ENCODE measurements at regions not wholly inside any gene's neighbourhood (a gene's known extent, or its start where the extent isn't known, plus 50 kb on each side); places are given as distances from the start of the nearest gene placed in this dataset.

- no peak for ATAC-seq (replicated peaks in 6 of 8)
- in situ Hi-C loops (cut with MboI; ENCODE audit: low pct_unique_long_range_greater_than_20kb in 2 of 9, low sequenced_read_pairs in 9 of 9, unreplicated experiment in 9 of 9): no loop called here
- 57 to 100% (median 95%) methylated on average over 1 to 8 of the region's 8 CpGs; no CpG with 5 or more reads in 4 of the 10 experiments for WGBS, 10 experiments
- peaks cover 49 to 54% of the 10 kb centered on the region in 2 donors for H3K4me1 ChIP-seq (replicated peaks in 1 of 2)
- H3K27ac ChIP-seq: no peak overlapping the region
- H3K4me3 ChIP-seq: no peak overlapping the region
Observed at GRCh38 chr1:37398096-37398495, 76.3 kb upstream of the ZC3H12A start.

- Histone ChIP-seq H3K4me1 (replicated peaks in 1 of 2) (peaks cover 38 to 52% of the 10 kb centered on the region in 2 donors), H3K4me3 (no peak overlapping the region), H3K27ac (no peak overlapping the region)
- WGBS, 10 experiments: 17 to 95% (median 77%) methylated on average over 1 to 6 of the region's 6 CpGs; no CpG with 5 or more reads in 2 of the 10 experiments
- in situ Hi-C loops (cut with MboI; ENCODE audit: low pct_unique_long_range_greater_than_20kb in 2 of 9, low sequenced_read_pairs in 9 of 9, unreplicated experiment in 9 of 9): no loop called here
- ATAC-seq (replicated peaks in 6 of 8): no peak
Observed at GRCh38 chr1:37399205-37399604, 75.2 kb upstream of the ZC3H12A start.

- WGBS, 10 experiments: 0 to 44% (median 28%) methylated on average over 1 to 3 of the region's 3 CpGs; no CpG with 5 or more reads in 6 of the 10 experiments
- in situ Hi-C loops (cut with MboI; ENCODE audit: low pct_unique_long_range_greater_than_20kb in 2 of 9, low sequenced_read_pairs in 9 of 9, unreplicated experiment in 9 of 9): loop anchor here in 2 of 9 experiments (25.0 kb wide), 2 partner anchors 363 to 813 kb away; partner anchors contain the start of gene GRIK3 (in 1 of the 2)
- H3K4me3 ChIP-seq: no peak overlapping the region
- H3K4me1 ChIP-seq (replicated peaks in 1 of 2): peaks cover 31 to 52% of the 10 kb centered on the region in 2 donors
- ATAC-seq (replicated peaks in 6 of 8): no peak
- H3K27ac ChIP-seq: peak overlapping the region in 1 of 2 donors; percentile 3
Observed at GRCh38 chr1:37399830-37400464, 74.4 kb upstream of the ZC3H12A start.

- in situ Hi-C loops (cut with MboI; ENCODE audit: low pct_unique_long_range_greater_than_20kb in 2 of 9, low sequenced_read_pairs in 9 of 9, unreplicated experiment in 9 of 9): loop anchor here in 2 of 9 experiments (25.0 kb wide), 2 partner anchors 363 to 813 kb away; partner anchors contain the start of gene GRIK3 (in 1 of the 2)
- ATAC-seq (replicated peaks in 6 of 8): peak in 6 of 8 experiments; percentile 26 to 96 (median 92)
- H3K4me1 ChIP-seq (replicated peaks in 1 of 2): peaks cover 27 to 50% of the 10 kb centered on the region in 2 donors
- H3K4me3 ChIP-seq: no peak overlapping the region
- 0 to 30% (median 4%) methylated on average over 6 to 20 of the region's 21 CpGs; no CpG with 5 or more reads in 2 of the 10 experiments for WGBS, 10 experiments
- H3K27ac ChIP-seq: peak overlapping the region in 1 of 2 donors; percentile 3
Observed at GRCh38 chr1:37400466-37401225, 73.7 kb upstream of the ZC3H12A start.

- no peak for ATAC-seq (replicated peaks in 6 of 8)
- WGBS, 10 experiments: 49 to 100% (median 73%) methylated on average over 1 to 4 of the region's 4 CpGs; no CpG with 5 or more reads in 4 of the 10 experiments
- in situ Hi-C loops (cut with MboI; ENCODE audit: low pct_unique_long_range_greater_than_20kb in 2 of 9, low sequenced_read_pairs in 9 of 9, unreplicated experiment in 9 of 9): loop anchor here in 2 of 9 experiments (25.0 kb wide), 2 partner anchors 366 to 816 kb away; partner anchors contain the start of gene GRIK3 (in 1 of the 2)
- no peak overlapping the region for H3K27ac ChIP-seq
- H3K4me1 ChIP-seq (replicated peaks in 1 of 2): peaks cover 21 to 52% of the 10 kb centered on the region in 2 donors
- no peak overlapping the region for H3K4me3 ChIP-seq
Observed at GRCh38 chr1:37403166-37403565, 71.2 kb upstream of the ZC3H12A start.

- H3K4me3 ChIP-seq: no peak overlapping the region
- ATAC-seq (replicated peaks in 6 of 8): no peak
- in situ Hi-C loops (cut with MboI; ENCODE audit: low pct_unique_long_range_greater_than_20kb in 2 of 9, low sequenced_read_pairs in 9 of 9, unreplicated experiment in 9 of 9): loop anchor here in 2 of 9 experiments (25.0 kb wide), 2 partner anchors 367 to 817 kb away; partner anchors contain the start of gene GRIK3 (in 1 of the 2)
- peaks cover 22 to 58% of the 10 kb centered on the region in 2 donors for H3K4me1 ChIP-seq (replicated peaks in 1 of 2)
- 20 to 54% (median 33%) methylated on average over 1 to 4 of the region's 4 CpGs; no CpG with 5 or more reads in 5 of the 10 experiments for WGBS, 10 experiments
- no peak overlapping the region for H3K27ac ChIP-seq
Observed at GRCh38 chr1:37404711-37405110, 69.7 kb upstream of the ZC3H12A start.

- no peak overlapping the region for H3K4me3 ChIP-seq
- peaks cover 22 to 37% of the 10 kb centered on the region in 2 donors for H3K4me1 ChIP-seq (replicated peaks in 1 of 2)
- H3K27ac ChIP-seq: peak overlapping the region in 1 of 2 donors; percentile 37
- in situ Hi-C loops (cut with MboI; ENCODE audit: low pct_unique_long_range_greater_than_20kb in 2 of 9, low sequenced_read_pairs in 9 of 9, unreplicated experiment in 9 of 9): loop anchor here in 2 of 9 experiments (25.0 kb wide), 2 partner anchors 373 to 823 kb away; partner anchors contain the start of gene GRIK3 (in 1 of the 2)
- WGBS, 10 experiments: 10 to 50% (median 12%) methylated on average over 1 to 6 of the region's 7 CpGs; no CpG with 5 or more reads in 5 of the 10 experiments
- peak in 5 of 8 experiments; percentile 91 to 94 (median 92) for ATAC-seq (replicated peaks in 6 of 8)
Observed at GRCh38 chr1:37410105-37410504, 64.3 kb upstream of the ZC3H12A start.

- ATAC-seq (replicated peaks in 6 of 8): peak in 7 of 8 experiments; percentile 11 to 64 (median 24)
- Histone ChIP-seq H3K27ac (peak overlapping the region in 1 of 2 donors; percentile 37), H3K4me3 (no peak overlapping the region), H3K4me1 (replicated peaks in 1 of 2) (peaks cover 21 to 33% of the 10 kb centered on the region in 2 donors)
- in situ Hi-C loops (cut with MboI; ENCODE audit: low pct_unique_long_range_greater_than_20kb in 2 of 9, low sequenced_read_pairs in 9 of 9, unreplicated experiment in 9 of 9): loop anchor here in 2 of 9 experiments (25.0 kb wide), 2 partner anchors 374 to 824 kb away; partner anchors contain the start of gene GRIK3 (in 1 of the 2)
- 0 to 100% (median 32%) methylated on average over 1 to 6 of the region's 7 CpGs; no CpG with 5 or more reads in 4 of the 10 experiments for whole genome bisulfite sequencing, 10 experiments
Observed at GRCh38 chr1:37410815-37411214, 63.6 kb upstream of the ZC3H12A start.

- WGBS, 10 experiments: 44 to 90% (median 86%) methylated on average over 1 to 12 of the region's 13 CpGs; no CpG with 5 or more reads in 5 of the 10 experiments
- H3K4me3 ChIP-seq: no peak overlapping the region
Observed at GRCh38 chr1:37415611-37416244, 58.7 kb upstream of the ZC3H12A start.

GRCh38 chr1:37420456-37420855 is 53.9 kb upstream of the ZC3H12A start:
- Histone ChIP-seq H3K4me1 (replicated peaks in 1 of 2) (peaks cover 0 to 12% of the 10 kb centered on the region in 2 donors), H3K27ac (no peak overlapping the region), H3K4me3 (no peak overlapping the region)
- peak in 2 of 8 experiments; percentile 63 to 73 for ATAC-seq (replicated peaks in 6 of 8)
- in situ Hi-C loops (cut with MboI; ENCODE audit: low pct_unique_long_range_greater_than_20kb in 2 of 9, low sequenced_read_pairs in 9 of 9, unreplicated experiment in 9 of 9): loop anchor here in 2 of 9 experiments (25.0 kb wide), 2 partner anchors 383 to 833 kb away; partner anchors contain the start of gene GRIK3 (in 1 of the 2)
- WGBS, 10 experiments: 29 to 100% (median 77%) methylated on average over 1 of the region's 1 CpG; no CpG with 5 or more reads in 6 of the 10 experiments

More at GRCh38 chr1:37415611-37416244, 58.7 kb upstream of the ZC3H12A start:
- in situ Hi-C loops (cut with MboI; ENCODE audit: low pct_unique_long_range_greater_than_20kb in 2 of 9, low sequenced_read_pairs in 9 of 9, unreplicated experiment in 9 of 9): loop anchor here in 2 of 9 experiments (25.0 kb wide), 2 partner anchors 378 to 828 kb away; partner anchors contain the start of gene GRIK3 (in 1 of the 2)
- ATAC-seq (replicated peaks in 6 of 8): peak in 1 of 8 experiments; percentile 18
- no peak overlapping the region for H3K27ac ChIP-seq
- peaks cover 9 to 10% of the 10 kb centered on the region in 2 donors for H3K4me1 ChIP-seq (replicated peaks in 1 of 2)

- H3K4me1 ChIP-seq (replicated peaks in 1 of 2): peaks cover 0 to 12% of the 10 kb centered on the region in 2 donors
- no peak overlapping the region for H3K4me3 ChIP-seq
- in situ Hi-C loops (cut with MboI; ENCODE audit: low pct_unique_long_range_greater_than_20kb in 2 of 9, low sequenced_read_pairs in 9 of 9, unreplicated experiment in 9 of 9): loop anchor here in 2 of 9 experiments (25.0 kb wide), 2 partner anchors 387 to 837 kb away; partner anchors contain the start of gene GRIK3 (in 1 of the 2)
- H3K27ac ChIP-seq: no peak overlapping the region
- WGBS, 10 experiments: 38 to 100% (median 80%) methylated on average over 1 to 9 of the region's 9 CpGs; no CpG with 5 or more reads in 1 of the 10 experiments
- ATAC-seq (replicated peaks in 6 of 8): peak in 1 of 8 experiments; percentile 26
Observed at GRCh38 chr1:37423810-37424209, 50.6 kb upstream of the ZC3H12A start.

- in situ Hi-C loops (cut with MboI; ENCODE audit: low pct_unique_long_range_greater_than_20kb in 2 of 9, low sequenced_read_pairs in 9 of 9, unreplicated experiment in 9 of 9): loop anchor here in 2 of 9 experiments (25.0 kb wide), 2 partner anchors 387 to 837 kb away; partner anchors contain the start of gene GRIK3 (in 1 of the 2)
- 0 to 22% (median 13%) methylated on average over 1 of the region's 1 CpG; no CpG with 5 or more reads in 5 of the 10 experiments for WGBS, 10 experiments
Observed at GRCh38 chr1:37424523-37424922, 49.9 kb upstream of the ZC3H12A start.

More at GRCh38 chr1:37424523-37424922, 49.9 kb upstream of the ZC3H12A start:
- Histone ChIP-seq H3K4me3 (no peak overlapping the region), H3K4me1 (replicated peaks in 1 of 2) (peaks cover 0 to 12% of the 10 kb centered on the region in 2 donors), H3K27ac (no peak overlapping the region)
- ATAC-seq (replicated peaks in 6 of 8): peak in 5 of 8 experiments; percentile 11 to 52 (median 29)

Data from motor neuron (in vitro differentiated cells).